Activated T-helper 1 cell treated with anti-CD3 and anti-CD28 coated beads, Interleukin-12 subunit alpha, Interleukin-12 subunit beta, Interleukin-2, Interleukin-4 antibody, amounts not matched to agents 30 ng/mL and 10 ng/mL and 1 ng/mL, durations not matched to agents 14 hours and 24 hours and 36 hours (primary cell): ENCODE measurements at regions not wholly inside any gene's neighbourhood (a gene's known extent, or its start where the extent isn't known, plus 50 kb on each side); places are given as distances from the start of the nearest gene placed in this dataset.
"Not testable (repeated sequence)": the region's sequence is repeated elsewhere in the genome, so short reads cannot be mapped to it uniquely, and the experiment has no call there.

Experiments used
- DNase-seq: peaks from one replicate; pipeline ENCODE4 v3.0.0; 2021; ENCODE audit warnings: low spot score
- H3K27ac Mint-ChIP-seq: one replicate; pipeline ENCODE4 v1.8.0; 2021; ENCODE audit warnings: mild to moderate bottlenecking, mixed read lengths
- H3K27me3 Mint-ChIP-seq: one replicate; pipeline ENCODE4 v1.8.0; 2022; ENCODE audit warnings: mild to moderate bottlenecking, moderate library complexity, mixed read lengths; ENCODE audit not compliant: insufficient read depth
- H3K36me3 Mint-ChIP-seq: one replicate; pipeline ENCODE4 v1.8.0; 2021; ENCODE audit warnings: low read depth, mixed read lengths
- H3K4me1 Mint-ChIP-seq: one replicate; pipeline ENCODE4 v1.8.0; 2021; ENCODE audit warnings: low read depth, mixed read lengths
- H3K4me3 Mint-ChIP-seq: one replicate; pipeline ENCODE4 v1.8.0; 2021; ENCODE audit warnings: mild to moderate bottlenecking, moderate library complexity, mixed read lengths
- H3K9me3 Mint-ChIP-seq: one replicate; pipeline ENCODE4 v1.8.0; 2021; ENCODE audit warnings: mixed read lengths
- intact Hi-C: fragments of 100-400 bp; cut with micrococcal nuclease; formaldehyde crosslinking; loops from one replicate; pipeline ENCODE4 v1.15.1; 2024

DNA sequence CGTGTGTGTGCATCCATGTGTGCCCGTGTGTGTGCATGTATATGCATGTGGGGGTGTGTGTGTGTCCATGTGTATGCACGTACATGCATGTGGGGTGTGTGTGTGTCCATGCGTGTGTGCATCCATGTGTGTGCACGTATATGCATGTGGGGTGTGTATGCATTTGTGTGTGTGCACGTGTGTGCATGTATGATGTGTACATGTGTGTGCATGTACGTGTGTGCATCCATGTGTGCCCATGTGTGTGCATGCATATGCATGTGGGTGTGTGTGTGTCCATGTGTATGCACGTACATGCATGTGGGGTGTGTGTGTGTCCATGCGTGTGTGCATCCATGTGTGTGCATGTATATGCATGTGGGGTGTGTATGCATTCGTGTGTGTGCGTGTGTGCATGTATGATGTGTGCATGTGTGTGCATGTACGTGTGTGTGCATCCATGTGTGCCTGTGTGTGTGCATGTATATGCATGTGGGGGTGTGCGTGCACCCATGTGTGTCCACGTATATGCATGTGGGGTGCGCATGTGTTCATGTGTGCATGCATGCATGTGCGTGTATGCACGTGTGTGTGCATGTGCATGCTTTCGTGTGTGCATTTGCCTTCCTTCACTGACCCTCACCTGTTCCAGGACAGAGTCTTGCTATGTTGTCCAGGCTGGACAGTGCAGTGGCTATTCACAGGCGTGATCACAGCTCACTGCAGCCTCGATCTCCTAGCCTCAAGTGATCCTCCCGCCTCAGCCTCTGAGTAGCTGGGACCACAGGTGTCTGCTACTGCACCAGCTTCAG is 129.6 kb upstream of the TNRC6C start:
- Mint-ChIP-seq H3K9me3 (no peaks in the 10 kb centered on the region), H3K4me1 (peaks cover 6% of the 10 kb centered on the region), H3K36me3 (no peaks in the 10 kb centered on the region), H3K4me3 (no peak overlapping the region), H3K27ac (no peak overlapping the region), H3K27me3 (peaks cover 28% of the 10 kb centered on the region)
- DNase-seq = no peak
- intact Hi-C loops = no loop called here

DNA sequence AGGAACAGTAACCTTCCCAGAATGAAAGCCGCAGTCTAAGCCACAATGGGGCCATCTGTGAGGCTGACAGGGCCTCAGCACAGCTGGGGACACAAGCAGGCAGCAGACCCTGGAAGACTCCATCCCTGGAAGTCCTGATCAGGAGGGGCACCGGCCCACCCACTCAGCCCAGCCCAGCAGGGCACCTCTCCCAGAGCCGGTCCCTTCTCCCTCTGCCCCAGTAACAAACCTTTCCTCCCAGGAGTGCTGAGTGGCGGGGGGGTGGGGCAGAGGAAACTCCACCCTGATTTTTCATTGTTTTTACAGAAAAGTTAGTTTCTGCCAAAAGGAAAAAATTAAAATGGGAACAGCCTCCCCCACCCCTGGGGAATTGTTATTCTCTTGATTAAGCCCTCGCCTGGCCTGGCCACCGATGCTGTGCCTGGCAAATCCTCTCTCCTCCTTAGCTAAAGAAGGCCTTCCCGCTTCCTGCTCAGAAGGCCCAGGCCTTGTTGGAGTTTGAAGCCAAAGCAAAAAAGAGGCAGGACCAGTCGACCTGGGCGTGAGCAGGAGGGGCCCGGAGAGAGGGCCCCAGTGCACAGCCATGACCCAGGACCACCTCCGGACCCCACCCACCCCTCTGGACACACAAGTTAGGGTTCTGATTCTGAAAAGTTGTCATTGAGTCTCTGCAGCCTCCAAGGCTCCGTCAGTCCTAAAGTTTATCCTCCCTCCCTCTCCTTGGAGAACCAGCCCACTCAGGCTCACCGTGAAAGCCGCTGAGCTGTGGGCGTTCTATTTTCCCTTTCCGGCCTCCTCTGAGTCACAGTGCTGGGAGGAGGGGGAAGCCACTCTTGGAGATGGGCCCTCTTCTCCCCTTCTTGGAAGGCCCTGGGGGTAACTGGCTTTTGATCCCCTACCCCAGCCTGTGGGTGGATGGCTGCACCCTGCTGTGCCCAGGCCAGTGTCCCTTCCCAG is 128.4 kb upstream of the TNRC6C start:
- peaks cover 24% of the 10 kb centered on the region for H3K27me3 Mint-ChIP-seq
- no peaks in the 10 kb centered on the region for H3K9me3 Mint-ChIP-seq
- DNase-seq = no peak
- no peaks in the 10 kb centered on the region for H3K36me3 Mint-ChIP-seq
- no peak overlapping the region for H3K27ac Mint-ChIP-seq
- H3K4me3 Mint-ChIP-seq = no peak overlapping the region
- intact Hi-C loops = no loop called here
- H3K4me1 Mint-ChIP-seq = peaks cover 18% of the 10 kb centered on the region

GRCh38 chr17:77830816-77831473 is 127.6 kb upstream of the TNRC6C start:
- intact Hi-C loops = no loop called here

GRCh38 chr17:77831474-77832179 is 126.9 kb upstream of the TNRC6C start:
- no peaks in the 10 kb centered on the region for H3K36me3 Mint-ChIP-seq
- peaks cover 22% of the 10 kb centered on the region for H3K27me3 Mint-ChIP-seq
- intact Hi-C loops = no loop called here

More at GRCh38 chr17:77830816-77831473, 127.6 kb upstream of the TNRC6C start:
- Mint-ChIP-seq H3K27me3 (peaks cover 22% of the 10 kb centered on the region), H3K27ac (no peak overlapping the region), H3K4me1 (peaks cover 21% of the 10 kb centered on the region), H3K9me3 (no peaks in the 10 kb centered on the region), H3K4me3 (no peak overlapping the region), H3K36me3 (no peaks in the 10 kb centered on the region)
- DNase-seq = no peak

GRCh38 chr17:77832180-77832560 is 126.3 kb upstream of the TNRC6C start:
- H3K27me3 Mint-ChIP-seq = peaks cover 22% of the 10 kb centered on the region
- intact Hi-C loops = no loop called here
- H3K9me3 Mint-ChIP-seq = no peaks in the 10 kb centered on the region
- H3K27ac Mint-ChIP-seq = no peak overlapping the region
- no peak for DNase-seq
- H3K36me3 Mint-ChIP-seq = no peaks in the 10 kb centered on the region
- H3K4me1 Mint-ChIP-seq = peaks cover 26% of the 10 kb centered on the region
- no peak overlapping the region for H3K4me3 Mint-ChIP-seq

More at GRCh38 chr17:77831474-77832179, 126.9 kb upstream of the TNRC6C start:
- Mint-ChIP-seq H3K4me3 (no peak overlapping the region), H3K9me3 (no peaks in the 10 kb centered on the region), H3K4me1 (peaks cover 24% of the 10 kb centered on the region), H3K27ac (no peak overlapping the region)
- DNase-seq = no peak

DNA sequence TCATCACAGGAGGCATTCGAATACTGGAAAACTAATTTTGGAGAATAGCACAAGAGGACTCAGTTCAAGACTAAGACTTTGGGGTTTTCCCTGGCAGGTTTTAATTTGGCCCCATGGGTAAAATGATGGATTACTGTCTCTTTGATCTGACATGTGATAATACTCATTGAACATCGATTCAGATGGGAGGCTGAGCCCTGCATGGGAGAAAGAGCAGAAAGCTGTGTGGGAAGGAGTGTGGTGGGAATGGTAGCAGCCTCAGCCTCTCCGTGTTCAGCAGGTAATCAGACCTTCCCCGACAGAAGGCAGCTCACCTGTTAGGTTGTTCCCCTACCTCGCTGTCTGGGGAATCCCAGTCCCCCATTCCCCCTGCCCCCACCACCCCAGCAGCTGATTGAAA is 124.7 kb upstream of the TNRC6C start:
- DNase-seq = no peak
- H3K27me3 Mint-ChIP-seq = peaks cover 19% of the 10 kb centered on the region
- peaks cover 4% of the 10 kb centered on the region for H3K36me3 Mint-ChIP-seq
- H3K27ac Mint-ChIP-seq = no peak overlapping the region
- intact Hi-C loops = loop anchor here (1.0 to 2.0 kb wide), 3 partner anchors 10 to 125 kb away; partner anchors contain the start of gene TNRC6C
- no peak overlapping the region for H3K4me3 Mint-ChIP-seq
- H3K4me1 Mint-ChIP-seq = peaks cover 26% of the 10 kb centered on the region
- H3K9me3 Mint-ChIP-seq = peaks cover 5% of the 10 kb centered on the region

- H3K4me1 Mint-ChIP-seq = peaks cover 26% of the 10 kb centered on the region
- H3K4me3 Mint-ChIP-seq = no peak overlapping the region
- peaks cover 23% of the 10 kb centered on the region for H3K27me3 Mint-ChIP-seq
- intact Hi-C loops = loop anchor here (1.0 to 2.0 kb wide), 3 partner anchors 9 to 124 kb away; partner anchors contain the start of gene TNRC6C
- no peak overlapping the region for H3K27ac Mint-ChIP-seq
- peaks cover 4% of the 10 kb centered on the region for H3K36me3 Mint-ChIP-seq
- DNase-seq = peak; percentile 32
- peaks cover 5% of the 10 kb centered on the region for H3K9me3 Mint-ChIP-seq
Observed at GRCh38 chr17:77834170-77835115, 124.1 kb upstream of the TNRC6C start.

GRCh38 chr17:77836557-77837041 is 121.9 kb upstream of the TNRC6C start:
- H3K9me3 Mint-ChIP-seq = peaks cover 5% of the 10 kb centered on the region
- no peak overlapping the region for H3K4me3 Mint-ChIP-seq
- H3K27me3 Mint-ChIP-seq = peaks cover 26% of the 10 kb centered on the region
- peaks cover 4% of the 10 kb centered on the region for H3K36me3 Mint-ChIP-seq
- intact Hi-C loops = loop anchor here (1.0 kb wide), 1 partner anchor 505 kb away; no protein-coding TSS in a partner anchor
- no peak for DNase-seq
- peaks cover 28% of the 10 kb centered on the region for H3K4me1 Mint-ChIP-seq
- peak overlapping the region; percentile 63 for H3K27ac Mint-ChIP-seq

GRCh38 chr17:77837072-77837471 is 121.4 kb upstream of the TNRC6C start:
- DNase-seq, H3K9me3 Mint-ChIP-seq, H3K4me3 Mint-ChIP-seq, H3K36me3 Mint-ChIP-seq, H3K27ac Mint-ChIP-seq, intact Hi-C loops: not testable (repeated sequence)
- peaks cover 33% of the 10 kb centered on the region for H3K4me1 Mint-ChIP-seq
- peaks cover 26% of the 10 kb centered on the region for H3K27me3 Mint-ChIP-seq

DNA sequence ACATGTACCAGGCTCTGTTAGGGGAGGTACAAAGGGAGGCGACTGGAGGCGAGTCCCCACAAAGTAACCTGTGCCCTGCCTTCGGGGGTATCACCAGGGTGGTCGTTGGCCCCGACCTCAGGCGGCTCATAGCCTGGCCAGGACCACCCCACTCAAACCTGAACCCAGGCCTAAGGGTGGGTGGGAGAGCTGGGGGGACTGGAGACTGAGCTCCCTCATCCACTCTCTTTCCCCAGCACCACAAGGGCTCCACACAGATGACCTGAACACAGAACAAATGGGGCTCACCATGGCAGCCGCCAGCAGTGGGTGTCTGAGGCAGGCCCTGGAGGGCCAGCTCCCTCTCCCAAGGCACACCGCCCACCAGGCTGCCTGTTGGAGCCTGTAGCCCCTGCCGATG is 120.6 kb upstream of the TNRC6C start:
- peaks cover 42% of the 10 kb centered on the region for H3K4me1 Mint-ChIP-seq
- peaks cover 4% of the 10 kb centered on the region for H3K36me3 Mint-ChIP-seq
- peaks cover 5% of the 10 kb centered on the region for H3K9me3 Mint-ChIP-seq
- H3K27ac Mint-ChIP-seq = no peak overlapping the region
- intact Hi-C loops = no loop called here
- peaks cover 24% of the 10 kb centered on the region for H3K27me3 Mint-ChIP-seq
- no peak for DNase-seq
- H3K4me3 Mint-ChIP-seq = no peak overlapping the region
